Left hindlimb (tissue), 1 donor: ENCODE measurements at regions not wholly inside any gene's neighbourhood (a gene's known extent, or its start where the extent isn't known, plus 50 kb on each side); places are given as distances from the start of the nearest gene placed in this dataset.
A peak's percentile ranks its signal among the peaks of the same experiment; 100 is the strongest.

ENCODE experiments used
- DNase-seq: peaks from one replicate; pipeline ENCODE4 v3.0.0-alpha.2; 2018

GRCh38 chr2:196362973-196363549, 191.7 kb upstream of the STK17B start:
- no peak for DNase-seq

- DNase-seq = no peak
Observed at GRCh38 chr2:196365145-196365544, 193.8 kb upstream of the STK17B start.

- DNase-seq = no peak
Observed at GRCh38 chr2:196365923-196366322, 194.5 kb upstream of the STK17B start.

GRCh38 chr2:196367633-196368032, 196.3 kb upstream of the STK17B start:
- no peak for DNase-seq

- no peak for DNase-seq
Observed at GRCh38 chr2:196368546-196369225, 197.3 kb upstream of the STK17B start.

GRCh38 chr2:196369967-196370366, 198.6 kb upstream of the STK17B start:
- DNase-seq = no peak

- no peak for DNase-seq
Observed at GRCh38 chr2:196370381-196370780, 199.0 kb upstream of the STK17B start.

GRCh38 chr2:196372276-196372809, 201.0 kb upstream of the STK17B start:
- DNase-seq = no peak

GRCh38 chr2:196372811-196373664, 201.7 kb upstream of the STK17B start:
- DNase-seq = peak; percentile 39

- no peak for DNase-seq
Observed at GRCh38 chr2:196376984-196377877, 205.9 kb upstream of the STK17B start.

GRCh38 chr2:196379600-196379999, 208.2 kb upstream of the STK17B start:
- DNase-seq = no peak

- DNase-seq = no peak
Observed at GRCh38 chr2:196380098-196380497, 208.7 kb upstream of the STK17B start.

- DNase-seq = no peak
Observed at GRCh38 chr2:196380575-196380974, 209.2 kb upstream of the STK17B start.

GRCh38 chr2:196381464-196381863, 210.1 kb upstream of the STK17B start:
- DNase-seq = no peak

GRCh38 chr2:196383799-196384198, 212.4 kb upstream of the STK17B start:
- no peak for DNase-seq

- DNase-seq = no peak
Observed at GRCh38 chr2:196384729-196385128, 213.4 kb upstream of the STK17B start.

GRCh38 chr2:196389670-196390069, 218.3 kb upstream of the STK17B start:
- no peak for DNase-seq

- DNase-seq = no peak
Observed at GRCh38 chr2:196390243-196391148, 219.1 kb upstream of the STK17B start.

GRCh38 chr2:196391149-196391479, 219.7 kb upstream of the STK17B start:
- no peak for DNase-seq

- no peak for DNase-seq
Observed at GRCh38 chr2:196399096-196399495, 227.7 kb upstream of the STK17B start.
